Activated CD8-positive, alpha-beta memory T cell treated with anti-CD3 and anti-CD28 coated beads for 36 hours (primary cell): ENCODE measurements at regions not wholly inside any gene's neighbourhood (a gene's known extent, or its start where the extent isn't known, plus 50 kb on each side); places are given as distances from the start of the nearest gene placed in this dataset.

Experiments
- CTCF ChIA-PET: fragments of 350-600 bp; sonication (Branson Sonifier 250); formaldehyde crosslinking; loops from one replicate; lab custom pipeline; 2021; ENCODE audit warnings: antibody characterized with exemption; lab: Charles Lee
- POLR2A ChIA-PET: fragments of 350-600 bp; sonication (Branson Sonifier 250); formaldehyde crosslinking; loops from one replicate; lab custom pipeline; 2021; ENCODE audit warnings: antibody characterized with exemption; lab: Charles Lee

DNA sequence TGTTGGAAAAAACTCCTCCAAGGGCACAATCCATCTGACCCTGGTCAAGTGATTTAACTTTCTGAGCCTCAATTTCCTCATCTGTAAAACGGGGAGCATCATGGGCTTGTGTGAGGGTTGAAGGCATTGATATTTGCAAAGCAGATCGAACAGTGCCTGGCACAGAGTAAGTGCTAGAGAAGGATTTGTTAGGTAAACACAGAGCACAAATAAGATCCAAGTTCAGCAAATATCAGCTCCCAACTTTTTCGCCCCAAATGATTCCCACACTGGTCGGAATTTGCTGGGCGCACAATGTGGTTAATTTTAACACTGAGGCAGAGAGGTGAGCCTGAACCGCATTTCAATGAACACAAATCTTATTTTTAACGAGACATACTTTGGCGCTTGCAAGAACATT lies 76.3 kb upstream of the ATP2B2 start:
- CTCF ChIA-PET, result no interaction called here
- POLR2A ChIA-PET, result no interaction called here

DNA sequence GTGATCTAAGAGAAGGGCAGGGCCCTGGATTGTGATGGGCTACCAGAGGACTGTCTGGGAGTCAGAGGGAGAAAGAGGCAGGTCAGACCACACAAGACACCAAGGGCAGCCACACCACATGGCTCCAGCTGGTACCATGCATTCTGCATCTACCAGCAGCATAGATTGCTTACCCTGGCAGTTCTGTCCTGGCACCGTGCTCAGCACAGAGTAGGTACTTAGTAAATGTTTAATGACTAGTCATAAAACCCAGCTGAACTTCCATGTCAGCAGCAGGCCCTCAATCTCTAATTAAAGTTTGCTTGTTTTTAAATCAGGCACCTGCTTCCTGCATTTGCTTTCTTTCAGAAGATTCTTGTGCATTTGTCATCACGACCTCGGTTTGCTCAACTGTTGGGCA lies 77.3 kb upstream of the ATP2B2 start:
- ChIA-PET CTCF (no interaction called here), POLR2A (no interaction called here)

DNA sequence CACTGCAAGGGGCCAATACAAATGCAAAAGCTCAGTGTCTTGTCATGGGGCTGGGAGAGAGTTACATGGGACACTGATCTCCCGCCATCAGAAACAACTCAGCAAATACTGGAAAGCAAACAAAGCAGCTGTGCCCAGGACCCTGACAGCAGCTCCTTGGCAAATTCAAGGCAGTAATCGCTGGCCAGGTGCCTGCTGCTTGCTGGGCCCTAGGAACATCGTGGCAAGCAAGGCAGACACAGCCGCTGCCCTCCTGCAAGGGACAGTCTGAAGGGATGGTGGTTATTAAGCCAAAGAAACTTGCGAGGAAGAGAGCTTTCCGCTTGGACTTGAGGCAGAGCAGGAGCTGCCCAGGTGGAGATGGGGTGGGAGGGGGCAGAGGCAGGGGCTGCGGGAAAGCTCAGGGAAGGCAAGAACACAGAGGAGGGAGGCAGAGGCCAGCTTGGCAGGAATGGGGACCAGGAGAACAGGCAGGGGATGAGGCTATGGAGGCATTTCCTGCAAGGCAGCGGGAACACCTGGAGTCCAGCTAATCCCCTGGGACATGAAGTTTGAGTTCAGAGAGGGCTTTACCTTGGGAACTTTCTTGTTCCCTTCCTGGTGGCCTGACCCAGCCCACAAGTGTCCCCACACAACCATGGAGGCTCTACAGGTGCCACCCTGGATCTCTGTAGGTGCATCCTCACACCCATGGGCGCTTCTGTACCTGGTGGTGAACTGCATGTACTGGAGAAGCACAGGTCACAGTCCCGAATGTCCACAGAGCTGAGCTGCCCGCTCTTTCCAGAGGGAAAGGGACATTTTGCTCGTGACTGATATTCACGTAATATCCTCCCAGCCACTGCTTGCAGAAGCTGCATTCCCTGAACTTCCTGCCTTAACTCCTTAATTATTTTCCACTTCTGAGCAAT lies 78.7 kb upstream of the ATP2B2 start:
- ChIA-PET CTCF (no interaction called here), POLR2A (no interaction called here)

GRCh38 chr3:10585945-10586344 lies 80.6 kb upstream of the ATP2B2 start:
- CTCF ChIA-PET, result no interaction called here
- POLR2A ChIA-PET, result no interaction called here

DNA sequence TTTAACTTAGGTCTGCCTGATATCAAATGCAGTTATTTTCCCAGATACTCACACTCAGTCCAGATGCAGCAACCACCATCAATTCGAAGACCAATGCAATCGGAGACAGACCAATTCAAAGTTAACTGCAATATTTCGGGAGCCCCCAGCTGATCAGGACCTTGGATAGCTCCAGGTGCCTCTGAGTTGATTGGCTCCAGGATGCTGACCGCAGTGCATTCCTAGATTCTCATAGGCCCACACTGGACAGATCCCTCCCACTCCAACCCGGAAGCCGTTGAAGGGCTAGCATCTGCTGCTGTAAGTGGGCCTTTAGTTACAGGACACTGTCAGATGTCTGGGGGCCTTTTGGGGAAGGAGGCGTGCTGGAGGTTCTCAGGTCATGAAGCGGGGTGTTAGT lies 89.5 kb upstream of the ATP2B2 start:
- POLR2A ChIA-PET, result no interaction called here
- CTCF ChIA-PET, result interaction anchor here (0.9 to 1.4 kb wide), 2 partner anchors 43 to 144 kb away, joined by 3 read pairs; no protein-coding TSS in a partner anchor

GRCh38 chr3:10596746-10597448 lies 91.5 kb upstream of the ATP2B2 start:
- CTCF ChIA-PET, result no interaction called here
- POLR2A ChIA-PET, result no interaction called here

- CTCF ChIA-PET, result no interaction called here
- POLR2A ChIA-PET, result no interaction called here
Measured at GRCh38 chr3:10597733-10598132, 92.3 kb upstream of the ATP2B2 start.

- POLR2A ChIA-PET, result no interaction called here
- CTCF ChIA-PET, result no interaction called here
Measured at GRCh38 chr3:10599017-10599416, 93.6 kb upstream of the ATP2B2 start.

DNA sequence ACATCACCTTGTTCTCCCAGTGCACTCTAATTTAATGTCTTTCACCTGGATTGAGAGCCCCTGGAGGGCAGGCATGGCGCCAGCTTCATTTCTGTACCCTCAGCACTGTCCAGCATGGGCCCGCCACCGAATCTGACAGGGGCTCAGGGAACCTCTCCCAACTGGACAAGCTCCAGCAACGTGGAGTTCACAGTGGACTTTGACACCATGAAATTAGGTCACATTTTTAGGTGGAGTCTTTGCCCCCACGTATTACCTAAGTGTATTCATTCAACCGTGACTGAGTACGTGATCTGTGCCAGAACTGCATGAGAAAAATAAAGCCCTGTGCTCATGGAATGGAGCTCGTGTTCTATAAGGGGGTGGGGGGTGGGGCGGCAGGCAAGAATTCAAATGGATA lies 94.1 kb upstream of the ATP2B2 start:
- POLR2A ChIA-PET, result no interaction called here
- CTCF ChIA-PET, result no interaction called here

DNA sequence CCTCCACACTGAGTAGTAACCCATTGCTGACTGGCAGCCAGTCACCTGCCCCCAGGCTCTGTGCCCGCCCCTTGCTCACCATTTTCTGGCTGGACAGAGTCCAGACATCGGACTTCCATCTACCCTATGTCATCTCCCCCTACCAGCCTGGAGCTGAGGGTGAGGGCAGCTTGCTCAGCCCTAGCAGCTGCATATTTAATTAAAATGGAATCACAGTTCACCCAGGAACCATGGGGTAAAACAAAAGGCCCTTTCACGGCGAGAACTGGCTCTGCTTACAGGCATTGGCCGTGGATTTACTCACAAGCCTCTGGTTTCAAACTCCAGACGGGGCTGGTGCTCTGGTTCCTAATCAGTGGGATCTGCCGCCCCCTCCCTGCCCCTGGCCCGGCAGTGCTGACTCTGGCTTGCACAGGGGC lies 94.9 kb upstream of the ATP2B2 start:
- CTCF ChIA-PET, result no interaction called here
- POLR2A ChIA-PET, result no interaction called here

GRCh38 chr3:10600726-10601125 lies 95.3 kb upstream of the ATP2B2 start:
- ChIA-PET CTCF (no interaction called here), POLR2A (no interaction called here)

GRCh38 chr3:10601151-10601856 lies 95.9 kb upstream of the ATP2B2 start:
- ChIA-PET CTCF (no interaction called here), POLR2A (no interaction called here)

- CTCF ChIA-PET, result no interaction called here
- POLR2A ChIA-PET, result no interaction called here
Measured at GRCh38 chr3:10601857-10602230, 96.5 kb upstream of the ATP2B2 start.

GRCh38 chr3:10602271-10602670 lies 96.9 kb upstream of the ATP2B2 start:
- POLR2A ChIA-PET, result no interaction called here
- CTCF ChIA-PET, result no interaction called here

- ChIA-PET CTCF (interaction anchor here (1.4 kb wide), 1 partner anchor 51 kb away, joined by 3 read pairs; no protein-coding TSS in a partner anchor), POLR2A (no interaction called here)
Measured at GRCh38 chr3:10602769-10603768, 97.7 kb upstream of the ATP2B2 start.

DNA sequence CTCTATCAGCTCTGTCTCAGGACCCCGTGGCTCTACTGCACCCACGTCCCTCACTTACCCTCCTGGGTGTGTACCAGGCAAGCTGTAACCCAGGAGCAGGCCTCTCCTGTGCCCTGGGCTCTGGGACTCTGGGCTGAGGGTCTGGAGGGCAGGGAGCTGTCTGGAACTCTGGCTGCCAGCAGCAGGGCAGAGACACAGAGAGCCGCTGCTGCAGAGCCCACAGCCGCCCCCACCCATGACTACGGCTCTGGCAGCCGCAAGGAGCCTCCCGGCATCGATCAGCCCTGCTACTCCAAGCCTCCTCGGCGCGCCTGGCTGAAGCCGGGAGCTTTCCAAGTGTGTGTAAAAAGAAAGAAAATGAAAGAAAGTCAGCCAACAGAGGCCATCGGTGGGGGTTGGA lies 103.7 kb upstream of the ATP2B2 start:
- CTCF ChIA-PET, result no interaction called here
- POLR2A ChIA-PET, result interaction anchor here (0.6 kb wide), 1 partner anchor 246 kb away, joined by 3 read pairs; no protein-coding TSS in a partner anchor

DNA sequence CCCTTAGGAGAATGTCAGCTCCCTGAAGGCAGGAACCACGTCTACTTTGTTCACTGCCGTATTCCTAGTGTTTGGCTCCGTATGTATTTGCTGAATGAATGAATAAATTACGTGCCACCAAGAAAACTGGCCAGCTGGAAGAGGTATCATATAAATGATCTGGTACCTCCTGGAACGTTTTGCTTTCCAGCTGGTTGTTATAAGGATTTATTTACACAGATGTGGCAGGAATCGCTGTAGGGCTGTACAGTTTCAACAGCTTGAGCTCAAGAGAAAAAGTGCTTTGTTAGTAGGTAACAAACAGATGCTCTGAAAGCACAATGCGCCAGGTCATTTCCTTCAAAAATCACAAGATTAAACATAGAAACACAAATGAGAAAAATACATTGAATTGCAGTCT lies 108.8 kb upstream of the ATP2B2 start:
- CTCF ChIA-PET, result no interaction called here

DNA sequence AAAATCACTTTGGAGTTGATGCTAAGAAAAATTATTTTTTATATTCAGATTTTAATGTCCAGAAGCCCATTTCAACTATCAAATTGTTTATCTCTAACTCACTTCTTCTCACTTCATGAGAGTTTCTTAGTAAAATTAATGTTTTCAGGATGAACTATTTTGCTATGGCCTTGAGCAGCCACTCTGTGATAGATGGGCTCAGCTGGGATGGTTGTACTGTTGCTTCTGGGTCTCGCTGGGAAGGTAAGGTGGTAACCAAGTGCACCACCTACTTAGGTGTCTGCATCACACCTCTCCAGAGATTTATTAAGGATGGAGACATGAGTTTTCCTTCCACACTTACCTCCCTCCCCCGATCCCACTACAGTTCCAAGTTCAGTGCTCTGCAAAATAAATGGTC lies 110.3 kb upstream of the ATP2B2 start:
- POLR2A ChIA-PET, result no interaction called here
- CTCF ChIA-PET, result no interaction called here

More for the DNA sequence above, 108.8 kb upstream of the ATP2B2 start:
- POLR2A ChIA-PET, result no interaction called here

GRCh38 chr3:10616321-10616720 lies 110.9 kb upstream of the ATP2B2 start:
- POLR2A ChIA-PET, result no interaction called here
- CTCF ChIA-PET, result no interaction called here
